BLaER1 (cell line): ENCODE measurements at regions not wholly inside any gene's neighbourhood (a gene's known extent, or its start where the extent isn't known, plus 50 kb on each side); places are given as distances from the start of the nearest gene placed in this dataset.

Experiments used
- H3K27ac ChIP-seq: shearing (Covaris generic); formaldehyde crosslinking; 2 replicates; pipeline ENCODE4 v1.8.1; 2022
- H3K27me3 ChIP-seq: shearing (Covaris generic); formaldehyde crosslinking; 2 replicates; pipeline ENCODE4 v1.8.1; 2022
- H3K36me3 ChIP-seq: shearing (Covaris generic); formaldehyde crosslinking; 2 replicates; pipeline ENCODE4 v1.8.1; 2022
- H3K4me1 ChIP-seq: shearing (Covaris generic); formaldehyde crosslinking; 2 replicates; pipeline ENCODE4 v1.8.1; 2022
- H3K4me2 ChIP-seq: shearing (Covaris generic); formaldehyde crosslinking; 2 replicates; pipeline ENCODE4 v1.8.1; 2022
- H3K4me3 ChIP-seq: shearing (Covaris generic); formaldehyde crosslinking; 2 replicates; pipeline ENCODE4 v1.8.1; 2022
- H3K9ac ChIP-seq: shearing (Covaris generic); formaldehyde crosslinking; 2 replicates; pipeline ENCODE4 v1.8.1; 2022
- H3K9me3 ChIP-seq: shearing (Covaris generic); formaldehyde crosslinking; 2 replicates; pipeline ENCODE4 v1.8.1; 2022
- H4K20me1 ChIP-seq: shearing (Covaris generic); formaldehyde crosslinking; 2 replicates; pipeline ENCODE4 v1.8.1; 2022
- Cebpa-rat ChIP-seq: shearing (Covaris generic); IDR thresholded peaks from 2 replicates; pipeline ENCODE4 v1.8.1; 2022

- Histone ChIP-seq H3K9me3 (no peaks in the 10 kb centered on the region), H3K27me3 (no peaks in the 10 kb centered on the region), H3K4me1 (no peaks in the 10 kb centered on the region), H3K4me3 (no peak overlapping the region), H3K36me3 (no peaks in the 10 kb centered on the region), H3K27ac (no peak overlapping the region), H4K20me1 (no peaks in the 10 kb centered on the region), H3K9ac (no peak overlapping the region), H3K4me2 (no peak overlapping the region)
- TF ChIP-seq Cebpa-rat = no peak
Measured at GRCh38 chr16:9526791-9527190, 435.3 kb downstream of the HAPSTR1 start.

GRCh38 chr16:9527976-9528375 lies 436.5 kb downstream of the HAPSTR1 start:
- Histone ChIP-seq H3K4me3 (no peak overlapping the region), H3K36me3 (no peaks in the 10 kb centered on the region), H3K4me1 (no peaks in the 10 kb centered on the region), H4K20me1 (no peaks in the 10 kb centered on the region), H3K27ac (no peak overlapping the region), H3K9ac (no peak overlapping the region), H3K4me2 (no peak overlapping the region), H3K27me3 (no peaks in the 10 kb centered on the region), H3K9me3 (peaks cover 8% of the 10 kb centered on the region)
- no peak for TF ChIP-seq Cebpa-rat

GRCh38 chr16:9528511-9529079 lies 437.2 kb downstream of the HAPSTR1 start:
- Histone ChIP-seq H3K4me3 (no peak overlapping the region), H3K27ac (no peak overlapping the region), H3K9ac (no peak overlapping the region), H3K4me1 (no peaks in the 10 kb centered on the region), H3K4me2 (no peak overlapping the region), H3K36me3 (no peaks in the 10 kb centered on the region), H3K27me3 (no peaks in the 10 kb centered on the region), H3K9me3 (peaks cover 8% of the 10 kb centered on the region), H4K20me1 (no peaks in the 10 kb centered on the region)
- no peak for TF ChIP-seq Cebpa-rat

- Histone ChIP-seq H4K20me1 (no peaks in the 10 kb centered on the region), H3K4me3 (no peak overlapping the region), H3K36me3 (no peaks in the 10 kb centered on the region), H3K4me1 (no peaks in the 10 kb centered on the region), H3K27me3 (no peaks in the 10 kb centered on the region), H3K4me2 (no peak overlapping the region), H3K9me3 (peaks cover 8% of the 10 kb centered on the region), H3K9ac (no peak overlapping the region), H3K27ac (no peak overlapping the region)
- TF ChIP-seq Cebpa-rat = peak; percentile 17; the same call in 1 of the 2 replicates
Measured at GRCh38 chr16:9533042-9533441, 441.6 kb downstream of the HAPSTR1 start.

- no peak for TF ChIP-seq Cebpa-rat
- H3K27ac ChIP-seq = no peak overlapping the region
- peaks cover 8% of the 10 kb centered on the region for H3K9me3 ChIP-seq
- no peak overlapping the region for H3K9ac ChIP-seq
- H4K20me1 ChIP-seq = no peaks in the 10 kb centered on the region
- no peaks in the 10 kb centered on the region for H3K4me1 ChIP-seq
- no peak overlapping the region for H3K4me2 ChIP-seq
- no peaks in the 10 kb centered on the region for H3K36me3 ChIP-seq
- H3K27me3 ChIP-seq = no peaks in the 10 kb centered on the region
- no peak overlapping the region for H3K4me3 ChIP-seq
Measured at GRCh38 chr16:9534759-9535158, 443.3 kb downstream of the HAPSTR1 start.

- Histone ChIP-seq H3K27ac (no peak overlapping the region), H3K36me3 (no peaks in the 10 kb centered on the region), H3K4me2 (no peak overlapping the region), H3K9ac (no peak overlapping the region), H3K4me3 (no peak overlapping the region), H3K27me3 (no peaks in the 10 kb centered on the region), H3K9me3 (peaks cover 8% of the 10 kb centered on the region), H3K4me1 (no peaks in the 10 kb centered on the region), H4K20me1 (no peaks in the 10 kb centered on the region)
- no peak for TF ChIP-seq Cebpa-rat
Measured at GRCh38 chr16:9536905-9537304, 445.5 kb downstream of the HAPSTR1 start.

- no peaks in the 10 kb centered on the region for H3K4me1 ChIP-seq
- no peaks in the 10 kb centered on the region for H3K36me3 ChIP-seq
- no peaks in the 10 kb centered on the region for H3K9me3 ChIP-seq
- no peaks in the 10 kb centered on the region for H3K27me3 ChIP-seq
- TF ChIP-seq Cebpa-rat = no peak
- H3K9ac ChIP-seq = no peak overlapping the region
- no peaks in the 10 kb centered on the region for H4K20me1 ChIP-seq
- H3K4me2 ChIP-seq = no peak overlapping the region
- no peak overlapping the region for H3K4me3 ChIP-seq
- no peak overlapping the region for H3K27ac ChIP-seq
Measured at GRCh38 chr16:9539346-9539745, 447.9 kb downstream of the HAPSTR1 start.

- H3K4me3 ChIP-seq = no peak overlapping the region
- H3K4me1 ChIP-seq = no peaks in the 10 kb centered on the region
- no peaks in the 10 kb centered on the region for H4K20me1 ChIP-seq
- no peak overlapping the region for H3K27ac ChIP-seq
- H3K9me3 ChIP-seq = no peaks in the 10 kb centered on the region
- H3K9ac ChIP-seq = no peak overlapping the region
- TF ChIP-seq Cebpa-rat = no peak
- no peak overlapping the region for H3K4me2 ChIP-seq
- H3K27me3 ChIP-seq = no peaks in the 10 kb centered on the region
- no peaks in the 10 kb centered on the region for H3K36me3 ChIP-seq
Measured at GRCh38 chr16:9541723-9542122, 450.3 kb downstream of the HAPSTR1 start.

- no peaks in the 10 kb centered on the region for H3K36me3 ChIP-seq
- H4K20me1 ChIP-seq = no peaks in the 10 kb centered on the region
- H3K27ac ChIP-seq = no peak overlapping the region
- no peaks in the 10 kb centered on the region for H3K27me3 ChIP-seq
- no peaks in the 10 kb centered on the region for H3K4me1 ChIP-seq
- no peak overlapping the region for H3K4me2 ChIP-seq
- H3K9me3 ChIP-seq = no peaks in the 10 kb centered on the region
- H3K9ac ChIP-seq = no peak overlapping the region
- no peak overlapping the region for H3K4me3 ChIP-seq
- no peak for TF ChIP-seq Cebpa-rat
Measured at GRCh38 chr16:9542165-9542755, 450.8 kb downstream of the HAPSTR1 start.

- Histone ChIP-seq H3K27ac (no peak overlapping the region), H3K9me3 (no peaks in the 10 kb centered on the region), H3K4me2 (no peak overlapping the region), H3K4me3 (no peak overlapping the region), H3K4me1 (peaks cover 19% of the 10 kb centered on the region), H4K20me1 (no peaks in the 10 kb centered on the region), H3K36me3 (no peaks in the 10 kb centered on the region), H3K9ac (no peak overlapping the region), H3K27me3 (no peaks in the 10 kb centered on the region)
- no peak for TF ChIP-seq Cebpa-rat
Measured at GRCh38 chr16:9545522-9546437, 454.3 kb downstream of the HAPSTR1 start.
